Peyer's patch (tissue), 4 donors: ENCODE measurements at regions not wholly inside any gene's neighbourhood (a gene's known extent, or its start where the extent isn't known, plus 50 kb on each side); places are given as distances from the start of the nearest gene placed in this dataset.

Experiments used
- CTCF ChIP-seq, 6 experiments: fragments of 450-650 bp in 4 of 6; fragments of 200-600 bp in 2 of 6; sonication (generic) in 1 of 6; IDR thresholded peaks; one replicate each; pipeline ENCODE4 v1.5.1; 2017 to 2019; ENCODE audit warnings: antibody characterized with exemption in 6 of 6, mild to moderate bottlenecking in 3 of 6, moderate library complexity in 1 of 6
- POLR2A ChIP-seq, 2 donors: fragments of 450-650 bp; IDR thresholded peaks; one replicate each; pipeline ENCODE4 v1.5.1; 2017; ENCODE audit warnings: antibody characterized with exemption in 2 of 2, mild to moderate bottlenecking in 2 of 2, moderate library complexity in 2 of 2

- no peak for TF ChIP-seq POLR2A (IDR thresholded peaks at IDR 0.05)
- no peak for TF ChIP-seq CTCF (IDR thresholded peaks at IDR 0.05)
Measured at GRCh38 chr4:14566518-14566917, 435.8 kb upstream of the CPEB2 start.
